Keratinocyte (primary cell): ENCODE measurements at regions not wholly inside any gene's neighbourhood (a gene's known extent, or its start where the extent isn't known, plus 50 kb on each side); places are given as distances from the start of the nearest gene placed in this dataset.

Source experiments
- EZH2 ChIP-seq: IDR thresholded peaks from one replicate; pipeline ENCODE4 v1.6.1; 2012; ENCODE audit warnings: inconsistent platforms, mild to moderate bottlenecking, low read length, moderate library complexity
- TF ChIP-seq, protein P1 (sequence below), 3 experiments: IDR thresholded peaks in 1 of 3; conservative IDR thresholded peaks in 1 of 3; optimal IDR thresholded peaks in 1 of 3; 2 replicates in 2 of 3; 3 replicates in 1 of 3; pipeline versions ENCODE3 to v1.5.1; 2011; ENCODE audit warnings: low read length in 3 of 3, mild to moderate bottlenecking in 3 of 3, moderate library complexity in 2 of 3, control low read depth in 1 of 3, inconsistent platforms in 1 of 3; ENCODE audit not compliant: insufficient read depth in 2 of 3; ENCODE audit errors: extremely low read depth in 1 of 3

DNA sequence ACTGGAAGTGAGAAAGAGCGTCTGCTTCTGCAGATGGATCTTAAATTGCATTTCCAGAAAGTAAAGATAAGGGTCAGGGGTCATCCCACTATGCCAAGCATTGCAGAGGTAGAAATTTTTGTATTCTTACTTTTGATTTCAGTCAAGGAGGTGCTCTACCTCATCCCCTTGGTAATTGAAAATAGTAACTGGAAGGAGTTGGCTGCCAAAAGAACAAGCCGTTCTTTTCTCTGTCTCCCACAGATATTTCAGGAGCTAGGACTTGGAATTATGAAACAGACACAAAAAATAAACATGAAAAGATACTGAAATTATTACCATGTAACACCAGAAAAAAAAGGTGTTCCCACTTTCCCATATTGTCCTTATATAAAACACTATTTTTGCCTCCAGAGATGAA, 309.9 kb upstream of the UMPS start:
- TF ChIP-seq, protein P1, sequence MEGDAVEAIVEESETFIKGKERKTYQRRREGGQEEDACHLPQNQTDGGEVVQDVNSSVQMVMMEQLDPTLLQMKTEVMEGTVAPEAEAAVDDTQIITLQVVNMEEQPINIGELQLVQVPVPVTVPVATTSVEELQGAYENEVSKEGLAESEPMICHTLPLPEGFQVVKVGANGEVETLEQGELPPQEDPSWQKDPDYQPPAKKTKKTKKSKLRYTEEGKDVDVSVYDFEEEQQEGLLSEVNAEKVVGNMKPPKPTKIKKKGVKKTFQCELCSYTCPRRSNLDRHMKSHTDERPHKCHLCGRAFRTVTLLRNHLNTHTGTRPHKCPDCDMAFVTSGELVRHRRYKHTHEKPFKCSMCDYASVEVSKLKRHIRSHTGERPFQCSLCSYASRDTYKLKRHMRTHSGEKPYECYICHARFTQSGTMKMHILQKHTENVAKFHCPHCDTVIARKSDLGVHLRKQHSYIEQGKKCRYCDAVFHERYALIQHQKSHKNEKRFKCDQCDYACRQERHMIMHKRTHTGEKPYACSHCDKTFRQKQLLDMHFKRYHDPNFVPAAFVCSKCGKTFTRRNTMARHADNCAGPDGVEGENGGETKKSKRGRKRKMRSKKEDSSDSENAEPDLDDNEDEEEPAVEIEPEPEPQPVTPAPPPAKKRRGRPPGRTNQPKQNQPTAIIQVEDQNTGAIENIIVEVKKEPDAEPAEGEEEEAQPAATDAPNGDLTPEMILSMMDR (optimal IDR thresholded peaks at IDR 0.05 in 1 of 3, IDR thresholded peaks at IDR 0.05 in 1 of 3, conservative IDR thresholded peaks at IDR 0.05 in 1 of 3; ENCODE audit: extremely low read depth in 1 of 3, insufficient read depth in 2 of 3, low read length in 3 of 3) = no peak
- no peak for TF ChIP-seq EZH2
